HG02763 (cell line): ENCODE measurements at regions not wholly inside any gene's neighbourhood (a gene's known extent, or its start where the extent isn't known, plus 50 kb on each side); places are given as distances from the start of the nearest gene placed in this dataset.
"Not testable (repeated sequence)": the region's sequence is repeated elsewhere in the genome, so short reads cannot be mapped to it uniquely, and the experiment has no call there.

Experiments used
- ATAC-seq: cut with Tn5 transposase; IDR thresholded peaks from one replicate; pipeline ENCODE4 v1.9.1; 2021; ENCODE audit warnings: mild to moderate bottlenecking, moderate library complexity; ENCODE audit not compliant: unreplicated experiment

DNA sequence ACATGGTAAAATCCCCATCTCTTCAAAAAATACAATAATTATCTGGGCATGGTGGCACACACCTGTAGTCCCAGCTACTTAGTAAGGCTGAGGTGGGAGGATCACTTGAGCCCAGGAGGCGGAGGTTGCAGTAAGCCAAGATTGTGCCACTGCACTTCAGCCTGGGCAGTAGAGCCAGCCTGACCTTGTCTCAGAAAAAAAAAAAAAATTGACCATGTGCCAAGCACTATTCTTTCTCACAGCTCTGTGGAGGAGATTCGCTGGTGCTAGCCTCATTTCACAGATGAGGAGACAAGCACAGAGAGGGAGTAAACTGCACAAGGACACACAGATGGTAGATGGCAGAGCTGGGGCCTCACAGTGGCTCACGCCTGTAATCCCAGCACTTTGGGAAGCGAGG, 131.8 kb upstream of the JARID2 start:
- ATAC-seq, result no peak

DNA sequence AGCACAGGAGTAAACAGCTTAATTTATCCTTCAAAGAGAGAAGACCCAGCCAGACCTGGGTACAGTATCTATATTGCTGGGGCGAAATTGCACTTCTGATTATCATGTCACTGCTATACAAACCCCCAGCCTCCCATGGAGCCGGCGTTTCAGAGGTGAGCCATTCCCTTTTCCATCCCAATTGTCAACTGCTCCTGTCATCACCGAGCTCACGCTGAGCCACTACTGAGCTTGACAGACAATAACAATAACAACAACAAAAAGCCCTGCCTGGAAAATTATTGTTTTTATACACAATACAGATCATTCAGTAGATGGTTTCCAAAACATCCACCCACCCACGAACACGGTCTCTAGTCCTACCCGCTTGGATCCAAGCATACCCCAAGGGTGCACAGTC, 129.0 kb upstream of the JARID2 start:
- ATAC-seq, result no peak

DNA sequence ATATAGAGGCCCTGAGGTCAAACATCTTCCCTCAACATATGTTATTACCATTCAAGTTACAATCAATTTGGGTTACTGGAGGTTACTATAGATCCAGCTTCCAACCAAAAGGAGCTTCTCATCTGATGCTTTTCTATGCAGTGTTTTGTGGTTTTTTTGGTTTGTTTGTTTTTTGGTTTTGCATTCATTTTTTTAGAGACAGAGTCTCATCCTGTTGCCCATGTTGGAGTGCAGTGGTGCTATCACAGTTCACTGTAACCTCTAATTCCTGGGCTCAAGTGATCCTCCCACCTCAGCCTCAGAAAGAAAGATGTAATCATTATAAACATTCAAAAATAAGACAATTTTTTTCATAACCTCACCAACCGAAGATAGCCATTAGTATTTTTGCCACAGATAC, 124.4 kb upstream of the JARID2 start:
- ATAC-seq, result no peak

DNA sequence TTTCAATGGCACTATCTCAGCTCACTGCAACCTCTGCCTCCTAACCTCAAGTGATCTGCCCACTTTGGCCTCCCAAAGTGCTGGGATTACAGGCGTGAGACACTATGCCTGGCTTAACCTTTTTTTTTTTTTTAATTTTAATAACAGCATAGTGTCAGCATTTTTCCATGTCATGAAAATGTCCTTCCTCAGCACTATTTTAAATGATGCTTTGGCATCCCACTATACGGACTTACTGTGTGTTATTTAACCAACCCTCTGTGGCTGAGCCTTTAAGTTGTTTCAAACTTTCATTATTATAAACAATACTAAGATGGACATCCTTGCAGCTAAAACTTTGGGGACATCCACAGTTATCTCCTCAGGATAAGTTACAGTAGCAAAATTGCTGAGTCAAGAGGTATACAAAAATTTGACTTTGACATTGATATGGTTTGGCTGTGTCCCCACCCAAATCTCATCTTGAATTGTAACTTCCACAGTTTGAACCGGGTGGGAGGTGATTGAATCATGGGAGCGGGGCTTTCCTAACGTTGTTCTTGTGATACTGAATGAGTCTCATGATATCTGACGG, 123.8 kb upstream of the JARID2 start:
- ATAC-seq, result no peak

DNA sequence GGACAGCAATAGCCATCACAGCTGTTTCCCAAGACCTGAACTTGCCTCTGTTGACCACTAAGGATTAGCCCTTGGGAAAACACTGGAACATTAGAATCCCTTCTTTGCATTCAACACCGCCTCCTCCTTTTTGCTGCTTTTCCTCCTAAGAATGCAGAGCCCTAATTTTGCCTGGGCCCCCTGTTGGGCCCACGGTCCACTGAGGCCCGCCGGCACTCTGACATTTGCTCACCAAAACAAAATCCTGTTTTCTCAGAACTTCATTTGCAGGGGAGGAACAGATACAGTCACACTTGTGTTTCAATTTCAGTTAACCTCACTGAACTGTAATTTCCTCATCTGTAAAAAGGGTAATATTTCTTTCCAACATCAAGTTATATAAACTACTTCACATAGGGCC, 116.0 kb upstream of the JARID2 start:
- no peak for ATAC-seq

DNA sequence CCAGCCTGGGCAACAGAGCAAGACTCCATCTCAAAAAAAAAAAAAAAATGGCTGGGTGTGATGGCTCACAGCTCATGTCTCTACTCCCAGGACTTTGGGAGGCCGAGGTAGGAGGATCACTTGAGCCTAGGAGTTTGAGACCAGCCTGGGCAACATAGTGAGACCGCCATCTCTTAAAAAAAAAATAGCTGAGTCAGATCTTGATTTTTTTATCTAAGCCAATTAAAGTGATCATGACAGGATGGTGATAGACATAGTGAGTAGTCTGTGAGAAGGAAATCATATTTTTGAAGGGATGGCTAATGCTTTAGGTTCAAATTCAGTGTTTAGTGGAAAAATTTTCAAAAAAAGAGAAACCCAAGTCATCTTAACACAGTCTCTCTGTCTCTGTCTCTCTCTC, 114.6 kb upstream of the JARID2 start:
- ATAC-seq, result no peak

DNA sequence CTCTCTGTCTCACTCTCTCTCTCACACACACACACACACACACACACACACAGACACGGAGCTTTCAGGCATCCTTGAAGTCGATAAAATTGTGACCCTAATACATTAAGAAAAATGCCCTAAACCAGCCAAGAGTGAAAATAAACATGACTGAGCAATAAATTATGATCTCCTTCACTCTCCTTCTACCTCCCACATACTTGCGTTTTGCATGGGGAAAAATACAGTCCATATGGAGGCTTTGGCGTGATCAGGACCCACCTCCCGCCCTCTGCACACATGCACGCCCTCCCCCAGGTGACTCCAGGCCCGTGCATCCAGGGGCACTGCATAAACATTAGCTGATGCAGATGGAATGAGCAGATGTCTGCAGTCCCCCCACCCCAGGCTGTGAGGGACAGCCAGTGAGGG, 114.2 kb upstream of the JARID2 start:
- no peak for ATAC-seq

DNA sequence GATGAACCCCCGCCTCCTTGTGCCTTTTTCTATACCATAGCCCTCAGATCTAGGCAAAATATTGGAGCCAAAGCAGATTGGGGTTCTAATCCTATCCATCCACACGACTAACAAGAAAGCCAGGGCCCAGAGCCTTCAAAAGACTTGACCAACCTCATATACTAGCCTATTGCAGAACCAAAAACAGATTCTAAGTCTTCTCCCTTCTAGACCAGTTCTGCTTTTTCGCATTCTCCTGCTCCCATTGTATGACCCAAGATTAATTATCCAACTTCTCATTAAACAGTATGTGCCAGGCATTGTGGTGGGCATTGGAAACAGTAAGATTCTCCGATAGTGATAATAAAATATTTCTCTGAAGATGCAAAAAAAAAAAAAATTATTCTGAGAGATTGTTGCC, 113.7 kb upstream of the JARID2 start:
- ATAC-seq, result no peak

DNA sequence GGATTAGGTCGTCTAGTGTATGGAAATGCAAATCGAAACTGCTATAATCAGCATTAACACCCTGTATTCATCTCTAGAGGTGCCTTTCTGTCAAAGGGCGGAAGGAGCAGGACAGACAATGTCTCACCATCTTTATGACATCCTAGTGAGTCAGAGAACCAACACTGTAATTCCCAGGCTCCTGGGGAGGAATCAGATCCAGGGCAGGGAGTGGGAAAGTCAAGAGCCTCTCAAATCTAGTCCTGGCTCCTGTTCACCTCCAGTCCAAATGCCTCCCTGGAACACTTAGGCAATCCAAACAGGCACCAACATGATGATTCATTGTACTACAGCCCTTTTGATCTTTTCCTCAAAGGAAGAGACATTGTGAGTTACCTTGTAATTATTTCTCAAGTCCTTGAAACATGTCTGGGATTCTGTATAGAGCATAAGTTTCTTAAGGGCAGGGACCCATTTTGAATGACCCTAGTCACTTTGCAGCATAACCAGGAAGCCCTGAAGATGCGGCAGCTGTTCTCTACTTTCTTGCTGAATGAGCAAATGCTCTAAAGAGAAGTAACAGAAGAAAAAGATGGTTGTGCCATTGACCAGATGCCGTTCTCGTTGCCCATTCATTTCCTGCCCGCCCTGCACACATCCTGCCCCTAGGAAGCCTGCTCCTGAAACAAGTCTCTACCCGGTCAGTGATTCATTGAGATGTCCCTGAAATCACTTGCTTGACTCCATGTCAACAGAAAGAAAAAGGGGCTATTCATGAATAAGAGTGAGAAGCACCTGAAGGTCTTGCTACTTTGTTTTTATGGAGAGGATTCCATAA, 112.8 kb upstream of the JARID2 start:
- no peak for ATAC-seq

DNA sequence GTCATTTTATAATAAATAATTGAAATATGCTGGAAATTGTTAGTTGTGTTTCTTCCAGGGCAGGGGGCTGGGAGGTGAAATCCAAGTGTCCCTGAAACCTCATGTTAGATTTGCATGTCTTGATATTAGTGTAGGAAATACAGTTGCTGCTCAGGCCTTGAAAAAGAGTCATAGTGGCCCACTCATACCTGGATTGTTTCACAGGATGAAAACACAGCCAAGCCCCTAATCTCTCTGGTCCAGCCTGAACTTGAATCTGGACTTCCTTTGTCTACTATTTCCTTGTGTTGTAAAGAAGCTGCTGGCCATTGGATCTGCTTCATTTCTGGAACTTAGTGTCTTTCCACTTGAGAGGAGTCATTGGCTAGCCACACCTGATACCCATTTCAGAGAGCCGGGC, 108.8 kb upstream of the JARID2 start:
- no peak for ATAC-seq

DNA sequence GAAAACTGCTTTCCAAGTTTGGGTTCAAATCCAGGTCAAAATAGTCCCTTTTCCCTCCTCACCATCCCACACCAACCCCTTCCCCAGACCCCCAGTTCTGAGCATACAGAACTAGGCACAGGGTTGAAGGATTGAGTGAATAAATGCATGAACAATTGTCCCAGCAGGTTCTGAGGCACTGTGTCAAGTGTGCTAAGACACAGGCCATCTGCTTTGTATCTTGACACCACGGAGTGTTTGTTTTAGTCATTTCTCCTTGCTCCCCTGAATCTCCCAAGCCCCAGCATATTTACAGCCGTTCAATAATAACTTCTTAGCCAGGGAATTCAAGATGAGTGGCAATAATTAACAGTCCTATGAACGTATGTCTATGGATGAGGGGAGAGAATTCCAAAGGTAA, 102.8 kb upstream of the JARID2 start:
- ATAC-seq, result no peak

DNA sequence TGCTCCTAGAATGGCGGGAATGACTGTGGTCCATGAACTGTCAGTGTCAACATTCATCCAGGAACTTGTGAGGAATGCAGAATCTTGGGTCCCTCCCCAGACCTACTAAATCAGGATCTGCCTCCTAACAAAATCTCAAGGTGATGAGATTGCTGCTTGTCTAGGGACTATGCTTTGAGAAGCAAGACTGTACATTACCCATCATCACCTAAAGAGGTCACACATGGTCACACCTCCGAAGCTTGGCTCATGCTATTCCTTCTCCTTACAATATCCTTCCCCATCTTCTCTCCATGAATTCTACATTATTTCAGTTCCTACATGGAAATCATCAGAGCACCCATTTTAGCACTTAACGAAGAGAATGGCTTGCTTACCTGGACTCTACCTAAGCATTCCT, 102.3 kb upstream of the JARID2 start:
- no peak for ATAC-seq

DNA sequence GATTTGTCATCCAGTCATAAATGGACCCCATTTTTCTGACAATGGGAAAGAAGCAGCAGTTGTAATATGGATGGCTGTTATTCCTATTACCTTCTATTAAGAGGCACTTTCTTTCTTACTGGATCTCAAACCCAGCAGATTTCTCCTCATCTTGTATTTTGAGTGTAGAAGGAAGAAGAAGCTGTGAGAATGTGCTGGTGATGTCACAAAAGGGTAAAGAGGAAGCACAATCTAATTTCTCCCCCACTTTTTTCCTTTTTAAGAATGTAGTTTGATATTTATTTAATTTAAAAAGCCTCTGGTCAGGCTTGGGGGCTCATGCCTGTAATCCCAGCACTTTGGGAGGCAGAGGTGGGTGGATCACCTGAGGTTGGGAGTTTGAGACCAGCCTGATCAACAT, 100.0 kb upstream of the JARID2 start:
- no peak for ATAC-seq

DNA sequence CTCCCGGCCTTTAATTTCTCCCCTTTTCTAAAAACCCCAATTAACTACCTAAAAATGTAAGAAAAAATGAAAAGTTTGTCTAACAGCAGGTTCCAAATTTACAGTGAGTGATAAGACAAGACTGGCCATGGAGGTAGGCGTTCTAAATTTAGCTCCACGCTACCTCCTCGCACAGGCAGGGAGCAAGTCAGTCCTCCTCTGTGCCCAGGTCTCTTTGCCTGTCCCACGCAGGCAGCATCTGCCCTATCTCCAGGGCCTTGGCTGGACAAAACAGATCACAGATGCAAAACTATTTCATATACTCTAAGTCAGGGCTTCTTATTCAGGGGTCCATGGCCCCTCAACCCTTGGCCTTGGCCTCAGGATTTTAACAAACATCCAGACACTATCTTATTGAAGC, 98.0 kb upstream of the JARID2 start:
- ATAC-seq, result no peak

DNA sequence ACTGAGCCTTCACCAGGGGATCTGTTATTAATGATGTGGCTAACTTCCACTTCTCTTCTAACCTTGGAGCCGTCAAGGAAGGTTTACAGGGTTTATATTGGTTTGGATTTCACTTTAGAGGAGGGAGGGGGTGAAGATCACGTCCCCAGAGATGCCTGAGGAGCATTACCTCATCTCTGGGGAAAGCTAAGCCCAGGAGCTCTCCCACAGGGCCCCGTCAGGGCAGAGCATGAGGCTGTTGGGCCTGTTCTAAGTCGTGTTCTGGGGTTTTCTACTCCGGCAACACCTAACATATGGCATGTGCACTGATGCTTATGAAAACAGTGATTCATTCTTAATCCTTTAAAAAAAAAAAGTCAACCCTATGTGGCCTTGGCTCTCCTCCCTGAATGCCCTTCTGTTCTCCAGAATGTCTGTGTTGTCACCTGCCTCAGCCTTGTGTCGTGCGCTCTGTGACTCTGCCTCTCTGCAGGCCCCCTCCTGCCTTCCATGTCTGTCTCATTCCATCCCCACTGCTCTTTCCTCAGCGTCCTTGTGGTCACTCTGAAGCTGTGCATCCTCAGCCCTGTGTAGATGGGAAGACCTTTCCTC, 97.4 kb upstream of the JARID2 start:
- ATAC-seq, result no peak

DNA sequence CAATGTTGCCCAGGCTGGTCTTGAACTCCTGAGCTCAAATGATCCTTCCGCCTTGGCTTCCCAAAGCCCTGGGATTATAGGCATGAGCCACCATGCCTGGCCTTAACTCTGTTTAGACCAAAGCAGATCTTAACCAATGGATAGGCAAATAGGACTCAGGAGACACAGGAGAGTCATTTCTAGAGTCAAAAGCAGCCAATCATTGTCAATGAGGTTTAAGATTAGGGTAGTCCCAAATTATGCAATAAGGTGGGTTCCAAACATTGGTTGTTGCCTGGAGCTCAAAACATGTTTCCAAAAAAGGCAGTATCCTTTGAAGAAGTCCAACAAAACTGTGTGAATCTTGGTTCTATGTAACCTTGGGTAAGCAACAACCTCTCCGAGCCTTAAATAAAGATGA, 95.7 kb upstream of the JARID2 start:
- ATAC-seq, result no peak

DNA sequence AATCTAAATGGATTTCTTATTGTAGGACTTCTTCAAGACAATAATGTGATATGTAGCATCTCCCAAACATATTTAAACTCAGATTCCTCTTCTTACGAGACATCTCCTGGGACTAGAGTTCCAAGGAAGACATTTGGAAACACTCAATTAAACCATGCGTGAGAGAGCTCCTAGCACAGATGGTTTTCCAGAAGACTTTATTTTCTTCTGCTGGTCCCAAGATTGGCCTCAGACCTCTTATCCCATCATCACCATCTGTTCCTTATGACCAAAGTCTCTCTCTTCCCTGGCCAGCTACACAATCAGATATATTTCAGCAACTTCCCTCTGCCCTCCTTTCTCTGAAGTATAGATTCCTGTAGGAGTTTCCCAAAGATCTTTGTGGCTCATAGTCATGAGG, 93.2 kb upstream of the JARID2 start:
- no peak for ATAC-seq

DNA sequence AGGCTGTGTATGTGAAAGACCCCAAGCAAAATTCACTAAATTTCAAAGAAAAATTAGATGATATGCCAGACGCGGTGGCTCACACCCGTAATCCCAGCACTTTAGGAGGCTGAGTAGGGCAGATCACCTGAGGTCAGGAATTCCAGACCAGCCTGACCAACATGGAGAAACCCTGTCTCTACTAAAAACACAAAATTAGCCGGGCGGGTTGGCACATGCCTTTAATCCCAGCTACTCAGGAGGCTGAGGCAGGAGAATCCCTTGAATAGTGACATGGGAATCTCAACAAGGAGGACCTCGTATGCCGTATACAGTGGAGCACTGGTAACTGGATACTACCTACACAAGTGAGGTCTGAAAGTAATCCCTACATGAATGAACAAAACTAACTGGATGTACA, 92.7 kb upstream of the JARID2 start:
- no peak for ATAC-seq

DNA sequence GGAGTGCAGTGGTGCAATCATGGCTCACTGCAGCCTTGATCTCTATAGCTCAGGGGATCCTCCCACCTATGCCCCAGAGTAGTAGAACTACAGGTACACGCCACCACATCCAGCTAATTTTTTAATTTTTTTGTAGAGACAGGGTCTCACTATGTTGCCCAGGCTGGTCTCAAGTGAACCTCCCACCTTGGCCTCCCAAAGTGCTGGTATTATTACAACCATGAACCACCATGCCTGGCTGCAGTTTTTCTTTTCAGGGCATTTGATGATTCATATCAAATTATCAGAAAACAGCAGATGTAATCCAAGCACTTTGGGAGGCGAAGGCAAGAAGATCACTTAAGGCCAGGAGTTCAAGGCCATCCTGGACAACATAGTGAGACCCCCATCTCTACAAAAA, 88.4 kb upstream of the JARID2 start:
- no peak for ATAC-seq

DNA sequence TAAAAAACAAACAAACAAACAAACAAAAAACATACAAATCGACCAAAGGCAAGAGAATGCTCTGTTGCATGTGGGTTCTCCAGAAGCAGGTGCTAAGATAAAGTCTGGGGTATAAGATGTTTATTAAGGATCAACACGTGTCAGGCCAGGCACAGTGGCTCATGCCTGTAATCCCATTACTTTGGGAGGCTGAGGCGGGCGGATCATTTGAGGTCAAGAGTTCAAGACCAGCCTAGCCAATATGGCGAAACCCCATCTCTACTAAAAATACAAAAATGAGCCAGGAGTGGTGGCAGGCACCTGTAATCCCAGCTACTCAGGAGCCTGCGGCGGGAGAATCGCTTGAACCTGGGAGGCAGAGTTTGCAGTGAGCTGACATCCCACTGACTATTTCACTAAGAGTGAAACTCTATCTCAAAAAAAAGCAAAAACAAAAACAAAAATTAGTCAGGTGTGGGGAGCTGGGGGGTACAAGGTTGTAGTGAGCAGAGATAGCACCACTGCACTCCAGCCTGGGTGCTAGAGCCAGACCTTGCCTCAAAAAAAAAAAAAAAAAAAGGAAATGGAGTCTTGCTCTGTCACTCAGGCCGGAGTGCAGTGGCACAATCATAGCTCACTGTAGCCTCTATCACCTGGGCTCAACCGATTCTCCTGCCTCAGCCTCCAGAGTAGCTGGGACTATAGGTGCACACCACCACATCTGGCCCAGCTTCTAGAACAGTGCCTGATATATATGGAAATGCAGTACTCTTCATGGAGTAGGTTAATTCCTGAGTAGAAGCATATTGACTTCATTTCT, 86.8 kb upstream of the JARID2 start:
- no peak for ATAC-seq

DNA sequence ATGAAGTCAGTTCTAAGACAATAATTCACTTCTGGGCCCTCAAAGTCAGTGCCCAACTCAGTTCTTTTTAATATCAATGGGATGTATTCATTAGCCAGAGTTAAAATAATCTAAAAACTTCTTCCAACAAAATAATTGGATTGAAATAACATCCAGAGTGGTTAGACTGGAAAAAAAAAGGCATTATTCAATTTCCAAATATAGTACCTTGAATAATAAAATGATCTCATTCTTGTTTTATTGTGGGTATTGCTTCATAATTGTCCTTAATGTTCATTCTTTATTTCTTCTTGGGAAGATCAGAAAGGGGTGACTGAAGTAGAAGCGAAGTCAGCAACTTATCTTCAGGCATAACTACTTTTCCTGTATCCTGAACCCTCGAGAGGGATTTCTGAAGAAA, 85.1 kb upstream of the JARID2 start:
- no peak for ATAC-seq

DNA sequence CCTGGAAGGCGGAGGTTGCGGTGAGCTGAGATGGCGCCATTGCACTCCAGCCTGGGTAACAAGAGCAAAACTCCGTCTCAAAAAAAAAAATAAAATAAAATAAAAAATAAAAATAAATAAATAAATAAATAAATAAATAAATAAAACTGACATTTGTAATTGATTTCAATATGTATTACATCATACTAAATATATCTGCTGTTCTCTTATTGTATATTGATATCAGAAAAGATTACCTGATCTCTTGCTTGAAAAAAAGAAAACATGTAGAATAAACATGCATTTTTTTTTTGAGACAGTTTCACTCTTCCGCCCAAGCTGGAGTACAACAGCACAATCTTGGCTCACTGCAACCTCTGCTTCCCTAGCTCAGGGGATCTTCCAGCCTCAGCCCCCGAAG, 81.0 kb upstream of the JARID2 start:
- ATAC-seq, result not testable (repeated sequence)
